ENCODE measurements at regions not wholly inside any gene's neighbourhood (a gene's known extent, or its start where the extent isn't known, plus 50 kb on each side); places are given as distances from the start of the nearest gene placed in this dataset.

DNA sequence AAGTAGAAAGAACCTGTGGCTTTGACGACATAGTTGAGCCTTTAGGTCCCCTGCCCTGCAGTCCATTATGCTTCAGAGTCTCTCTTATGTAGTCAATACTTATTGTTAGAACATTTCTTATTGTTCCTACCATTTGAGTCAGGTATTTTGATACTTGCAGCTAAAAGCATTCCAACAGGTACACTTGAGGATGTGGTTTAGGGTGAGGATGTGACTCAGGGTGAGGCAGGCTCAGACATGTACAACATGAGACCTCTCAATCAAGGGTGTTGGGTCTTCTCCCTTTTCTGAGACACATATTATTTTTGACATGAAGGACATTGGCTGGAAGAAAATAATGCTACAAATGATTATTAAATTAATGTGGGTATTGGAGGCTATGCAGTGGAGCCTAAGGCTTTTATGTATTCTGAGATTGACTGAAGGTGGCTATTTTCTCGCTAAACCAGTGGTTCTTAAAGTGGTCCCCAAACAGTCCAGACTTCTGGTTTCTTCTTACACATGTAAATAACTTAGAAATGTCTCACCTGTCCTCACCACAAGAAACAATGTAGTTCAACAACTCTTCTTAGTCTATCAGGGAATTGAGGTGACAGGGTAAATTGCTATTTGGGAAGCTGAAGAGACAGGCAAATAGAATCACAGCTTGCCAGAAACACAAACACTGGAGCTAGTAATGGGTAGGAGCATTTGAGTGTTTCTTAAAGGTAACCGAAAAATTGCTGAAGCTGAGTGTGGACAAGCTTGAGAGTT is 135.5 kb upstream of the ZPLD1 start:
- no peaks in the 10 kb centered on the region for H3K4me1 Mint-ChIP-seq
- ChIA-PET POLR2A (interaction anchor here (0.6 kb wide), 1 partner anchor 203 kb away, joined by 3 read pairs; no protein-coding TSS in a partner anchor), CTCF (no interaction called here)
- peaks cover 9% of the 10 kb centered on the region for H3K27me3 Mint-ChIP-seq
- DNase-seq, result peak; percentile 10
- no peak overlapping the region for H3K27ac Mint-ChIP-seq
- intact Hi-C loops (cut with DNase I, micrococcal nuclease), result no loop called here
- peak; percentile 83 for ATAC-seq
- no peaks in the 10 kb centered on the region for H3K36me3 Mint-ChIP-seq (ENCODE audit: low read depth)
- H3K9me3 Mint-ChIP-seq (ENCODE audit: low read depth), result no peaks in the 10 kb centered on the region
- no peak overlapping the region for H3K4me3 Mint-ChIP-seq

GRCh38 chr3:102301155-102301880 is 133.5 kb upstream of the ZPLD1 start:
- no peak for ATAC-seq

GRCh38 chr3:102302020-102302419 is 132.8 kb upstream of the ZPLD1 start:
- CTCF ChIA-PET, result no interaction called here
- no peak for DNase-seq
- intact Hi-C loops (cut with DNase I, micrococcal nuclease), result no loop called here
- peaks cover 9% of the 10 kb centered on the region for H3K27me3 Mint-ChIP-seq
- ATAC-seq, result no peak
- POLR2A ChIA-PET, result no interaction called here
- no peak overlapping the region for H3K27ac Mint-ChIP-seq
- no peaks in the 10 kb centered on the region for H3K9me3 Mint-ChIP-seq (ENCODE audit: low read depth)
- H3K4me3 Mint-ChIP-seq, result no peak overlapping the region
- no peaks in the 10 kb centered on the region for H3K36me3 Mint-ChIP-seq (ENCODE audit: low read depth)
- H3K4me1 Mint-ChIP-seq, result no peaks in the 10 kb centered on the region

More at GRCh38 chr3:102301155-102301880, 133.5 kb upstream of the ZPLD1 start:
- H3K4me1 Mint-ChIP-seq, result no peaks in the 10 kb centered on the region
- intact Hi-C loops (cut with DNase I, micrococcal nuclease), result no loop called here
- H3K36me3 Mint-ChIP-seq (ENCODE audit: low read depth), result no peaks in the 10 kb centered on the region
- DNase-seq, result no peak
- no peaks in the 10 kb centered on the region for H3K9me3 Mint-ChIP-seq (ENCODE audit: low read depth)
- ChIA-PET CTCF (no interaction called here), POLR2A (no interaction called here)
- no peak overlapping the region for H3K4me3 Mint-ChIP-seq
- H3K27me3 Mint-ChIP-seq, result peaks cover 9% of the 10 kb centered on the region
- H3K27ac Mint-ChIP-seq, result no peak overlapping the region

DNA sequence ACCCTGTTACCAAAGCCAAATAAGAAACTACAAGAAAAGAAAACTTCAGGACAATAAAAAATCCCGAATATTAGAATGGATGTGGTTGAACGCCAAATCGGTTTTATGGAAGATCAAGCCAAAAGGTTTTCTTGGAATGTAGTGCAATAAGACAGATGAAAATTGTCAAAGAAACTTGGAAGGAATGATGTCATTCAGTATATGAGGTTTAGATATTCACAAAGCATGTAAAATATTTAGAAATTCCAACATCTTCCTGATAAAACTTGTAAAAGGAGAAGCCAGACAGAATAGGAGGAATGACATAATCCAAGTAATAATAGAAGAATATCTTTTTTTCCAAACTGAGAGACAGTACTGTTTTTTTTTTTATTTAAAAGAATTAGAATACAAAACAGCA is 130.3 kb upstream of the ZPLD1 start:
- no peak overlapping the region for H3K4me3 Mint-ChIP-seq
- no peak overlapping the region for H3K27ac Mint-ChIP-seq
- H3K9me3 Mint-ChIP-seq (ENCODE audit: low read depth), result no peaks in the 10 kb centered on the region
- intact Hi-C loops (cut with DNase I, micrococcal nuclease), result no loop called here
- ChIA-PET CTCF (no interaction called here), POLR2A (no interaction called here)
- ATAC-seq (no peak), DNase-seq (no peak)
- no peaks in the 10 kb centered on the region for H3K4me1 Mint-ChIP-seq
- peaks cover 6% of the 10 kb centered on the region for H3K27me3 Mint-ChIP-seq
- no peaks in the 10 kb centered on the region for H3K36me3 Mint-ChIP-seq (ENCODE audit: low read depth)

- intact Hi-C loops (cut with DNase I, micrococcal nuclease), result no loop called here
- Mint-ChIP-seq H3K27me3 (peaks cover 2% of the 10 kb centered on the region), H3K4me1 (no peaks in the 10 kb centered on the region), H3K27ac (no peak overlapping the region), H3K4me3 (no peak overlapping the region), H3K9me3 (ENCODE audit: low read depth) (no peaks in the 10 kb centered on the region), H3K36me3 (ENCODE audit: low read depth) (no peaks in the 10 kb centered on the region)
- DNase-seq, result no peak
- ATAC-seq, result no peak
- POLR2A ChIA-PET, result no interaction called here
- CTCF ChIA-PET, result no interaction called here
Measured at GRCh38 chr3:102307442-102307841, 127.4 kb upstream of the ZPLD1 start.

DNA sequence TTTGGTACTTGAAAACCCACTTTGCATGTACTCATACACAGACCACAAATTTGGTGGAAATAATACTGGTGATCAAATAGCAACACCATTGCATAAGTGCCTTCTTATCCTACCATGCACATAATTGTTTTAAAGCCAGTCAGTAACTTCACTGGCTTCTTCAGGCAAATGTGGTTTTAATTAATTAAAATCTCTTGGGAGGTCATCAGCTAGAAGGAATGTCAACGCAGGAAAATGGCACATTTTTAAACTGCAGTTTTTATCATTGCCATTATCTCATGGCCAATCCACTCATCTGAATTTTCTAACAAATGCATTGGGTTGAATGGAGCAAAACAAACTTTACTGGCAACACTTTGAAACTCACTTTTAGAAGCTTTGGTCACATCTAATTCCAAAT is 105.7 kb upstream of the ZPLD1 start:
- Mint-ChIP-seq H3K36me3 (ENCODE audit: low read depth) (no peaks in the 10 kb centered on the region), H3K4me1 (no peaks in the 10 kb centered on the region), H3K9me3 (ENCODE audit: low read depth) (no peaks in the 10 kb centered on the region), H3K4me3 (no peak overlapping the region), H3K27me3 (peaks cover 5% of the 10 kb centered on the region), H3K27ac (no peak overlapping the region)
- no peak for ATAC-seq
- intact Hi-C loops (cut with DNase I, micrococcal nuclease), result no loop called here
- no peak for DNase-seq
- POLR2A ChIA-PET, result no interaction called here
- CTCF ChIA-PET, result no interaction called here

- no peaks in the 10 kb centered on the region for H3K4me1 Mint-ChIP-seq
- CTCF ChIA-PET, result no interaction called here
- intact Hi-C loops (cut with DNase I, micrococcal nuclease), result no loop called here
- ATAC-seq (no peak), DNase-seq (no peak)
- H3K36me3 Mint-ChIP-seq (ENCODE audit: low read depth), result no peaks in the 10 kb centered on the region
- no peaks in the 10 kb centered on the region for H3K9me3 Mint-ChIP-seq (ENCODE audit: low read depth)
- peaks cover 5% of the 10 kb centered on the region for H3K27me3 Mint-ChIP-seq
- POLR2A ChIA-PET, result no interaction called here
- no peak overlapping the region for H3K27ac Mint-ChIP-seq
- no peak overlapping the region for H3K4me3 Mint-ChIP-seq
Measured at GRCh38 chr3:102329561-102329960, 105.3 kb upstream of the ZPLD1 start.

DNA sequence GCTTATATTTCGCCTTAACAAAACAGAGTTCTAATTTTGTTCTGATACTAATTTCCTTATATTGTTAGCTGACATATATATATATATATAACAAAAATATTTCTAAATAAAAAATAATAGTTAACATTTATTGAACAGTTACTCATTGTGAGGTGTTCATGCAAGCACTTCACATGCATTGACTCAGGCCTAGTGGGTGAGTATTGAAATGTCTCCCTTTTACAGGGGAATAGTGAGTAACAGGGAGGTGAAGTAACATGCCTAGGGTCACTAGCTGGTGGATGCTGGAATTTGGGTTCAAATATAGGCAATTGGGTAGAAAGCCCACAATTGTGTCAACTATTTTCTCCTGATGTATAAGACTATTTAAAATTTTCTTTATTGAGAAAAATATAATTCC is 102.6 kb upstream of the ZPLD1 start:
- Mint-ChIP-seq H3K36me3 (ENCODE audit: low read depth) (no peaks in the 10 kb centered on the region), H3K27ac (no peak overlapping the region), H3K4me3 (no peak overlapping the region), H3K4me1 (no peaks in the 10 kb centered on the region), H3K9me3 (ENCODE audit: low read depth) (no peaks in the 10 kb centered on the region), H3K27me3 (peaks cover 10% of the 10 kb centered on the region)
- DNase-seq, result no peak
- ChIA-PET POLR2A (no interaction called here), CTCF (interaction anchor here (1.1 kb wide), 1 partner anchor 29 kb away, joined by 3 read pairs; no protein-coding TSS in a partner anchor)
- intact Hi-C loops (cut with DNase I, micrococcal nuclease), result no loop called here
- no peak for ATAC-seq

GRCh38 chr3:102332934-102333333 is 101.9 kb upstream of the ZPLD1 start:
- H3K27me3 Mint-ChIP-seq, result peaks cover 10% of the 10 kb centered on the region
- no peaks in the 10 kb centered on the region for H3K9me3 Mint-ChIP-seq (ENCODE audit: low read depth)
- ChIA-PET CTCF (no interaction called here), POLR2A (no interaction called here)
- H3K36me3 Mint-ChIP-seq (ENCODE audit: low read depth), result no peaks in the 10 kb centered on the region
- H3K4me1 Mint-ChIP-seq, result no peaks in the 10 kb centered on the region
- H3K27ac Mint-ChIP-seq, result no peak overlapping the region
- no peak for ATAC-seq
- H3K4me3 Mint-ChIP-seq, result no peak overlapping the region
- DNase-seq, result no peak
- intact Hi-C loops (cut with DNase I, micrococcal nuclease), result no loop called here

- Mint-ChIP-seq H3K27me3 (peaks cover 16% of the 10 kb centered on the region), H3K4me1 (no peaks in the 10 kb centered on the region)
Measured at GRCh38 chr3:102336130-102336529, 98.7 kb upstream of the ZPLD1 start.

GRCh38 chr3:102339671-102340070 is 95.1 kb upstream of the ZPLD1 start:
- intact Hi-C loops (cut with DNase I, micrococcal nuclease), result no loop called here
- H3K4me1 Mint-ChIP-seq, result no peaks in the 10 kb centered on the region

More at GRCh38 chr3:102336130-102336529, 98.7 kb upstream of the ZPLD1 start:
- ATAC-seq (no peak), DNase-seq (no peak)
- intact Hi-C loops (cut with DNase I, micrococcal nuclease), result no loop called here
- no peak overlapping the region for H3K4me3 Mint-ChIP-seq
- ChIA-PET CTCF (no interaction called here), POLR2A (no interaction called here)
- H3K9me3 Mint-ChIP-seq (ENCODE audit: low read depth), result no peaks in the 10 kb centered on the region
- H3K27ac Mint-ChIP-seq, result no peak overlapping the region
- H3K36me3 Mint-ChIP-seq (ENCODE audit: low read depth), result no peaks in the 10 kb centered on the region

GRCh38 chr3:102346897-102347296 is 87.9 kb upstream of the ZPLD1 start:
- ChIA-PET POLR2A (no interaction called here), CTCF (no interaction called here)
- H3K27me3 Mint-ChIP-seq, result peaks cover 17% of the 10 kb centered on the region
- no peaks in the 10 kb centered on the region for H3K9me3 Mint-ChIP-seq (ENCODE audit: low read depth)
- no peaks in the 10 kb centered on the region for H3K36me3 Mint-ChIP-seq (ENCODE audit: low read depth)
- no peak for DNase-seq
- H3K4me1 Mint-ChIP-seq, result no peaks in the 10 kb centered on the region
- ATAC-seq, result no peak
- no peak overlapping the region for H3K27ac Mint-ChIP-seq
- intact Hi-C loops (cut with DNase I, micrococcal nuclease), result no loop called here
- H3K4me3 Mint-ChIP-seq, result no peak overlapping the region

More at GRCh38 chr3:102339671-102340070, 95.1 kb upstream of the ZPLD1 start:
- Mint-ChIP-seq H3K9me3 (ENCODE audit: low read depth) (no peaks in the 10 kb centered on the region), H3K36me3 (ENCODE audit: low read depth) (no peaks in the 10 kb centered on the region), H3K27me3 (peaks cover 16% of the 10 kb centered on the region), H3K4me3 (no peak overlapping the region), H3K27ac (no peak overlapping the region)
- POLR2A ChIA-PET, result no interaction called here
- no peak for ATAC-seq
- no peak for DNase-seq
- CTCF ChIA-PET, result no interaction called here
